ENCODE measurements at regions not wholly inside any gene's neighbourhood (a gene's known extent, or its start where the extent isn't known, plus 50 kb on each side); places are given as distances from the start of the nearest gene placed in this dataset.
"Not testable (repeated sequence)": the region's sequence is repeated elsewhere in the genome, so short reads cannot be mapped to it uniquely, and the experiment has no call there.

- not testable (repeated sequence) for DNase-seq; H3K4me1 ChIP-seq (ENCODE audit: control insufficient read depth in 5 of 5, insufficient read depth in 5 of 5, low read length in 5 of 5); H3K27ac ChIP-seq (ENCODE audit: low read depth in 1 of 2, low read length in 1 of 2); H3K36me3 ChIP-seq (ENCODE audit: control insufficient read depth in 4 of 4, insufficient read depth in 4 of 4, low read length in 4 of 4); H3K9me3 ChIP-seq (ENCODE audit: control insufficient read depth in 4 of 4, insufficient read depth in 3 of 4, low read length in 3 of 4); ATAC-seq (ENCODE audit: insufficient read depth, low FRiP score); H3K9ac ChIP-seq (ENCODE audit: insufficient read depth in 1 of 2, low read length in 2 of 2); H3K4me3 ChIP-seq; H3K27me3 ChIP-seq (ENCODE audit: control insufficient read depth in 3 of 3, insufficient read depth in 3 of 3, low read length in 2 of 3)
- WGBS, 2 donors: 43 to 55% methylated on average over 1 of the region's 1 CpG
These were observed 511.0 kb downstream of the RPIA start for GRCh38 chr2:89202518-89202917.

GRCh38 chr2:89205153-89205552 is 513.7 kb downstream of the RPIA start:
- H3K36me3 ChIP-seq (ENCODE audit: control insufficient read depth in 4 of 4, insufficient read depth in 4 of 4, low read length in 4 of 4); H3K9ac ChIP-seq (ENCODE audit: insufficient read depth in 1 of 2, low read length in 2 of 2); H3K27me3 ChIP-seq (ENCODE audit: control insufficient read depth in 3 of 3, insufficient read depth in 3 of 3, low read length in 2 of 3); H3K4me1 ChIP-seq (ENCODE audit: control insufficient read depth in 5 of 5, insufficient read depth in 5 of 5, low read length in 5 of 5); ATAC-seq (ENCODE audit: insufficient read depth, low FRiP score); H3K27ac ChIP-seq (ENCODE audit: low read depth in 1 of 2, low read length in 1 of 2); H3K4me3 ChIP-seq; H3K9me3 ChIP-seq (ENCODE audit: control insufficient read depth in 4 of 4, insufficient read depth in 3 of 4, low read length in 3 of 4): not testable (repeated sequence)
- peak; percentile 17 to 20 (median 17) for DNase-seq
- 25 to 32% methylated on average over 11 of the region's 11 CpGs for WGBS, 2 donors

GRCh38 chr2:89208144-89208932 is 516.9 kb downstream of the RPIA start:
- not testable (repeated sequence) for H3K27ac ChIP-seq (ENCODE audit: low read depth in 1 of 2, low read length in 1 of 2); H3K4me3 ChIP-seq; H3K9ac ChIP-seq (ENCODE audit: insufficient read depth in 1 of 2, low read length in 2 of 2); H3K36me3 ChIP-seq (ENCODE audit: control insufficient read depth in 4 of 4, insufficient read depth in 4 of 4, low read length in 4 of 4); H3K4me1 ChIP-seq (ENCODE audit: control insufficient read depth in 5 of 5, insufficient read depth in 5 of 5, low read length in 5 of 5); DNase-seq; H3K27me3 ChIP-seq (ENCODE audit: control insufficient read depth in 3 of 3, insufficient read depth in 3 of 3, low read length in 2 of 3); H3K9me3 ChIP-seq (ENCODE audit: control insufficient read depth in 4 of 4, insufficient read depth in 3 of 4, low read length in 3 of 4)
- 50 to 58% methylated on average over 9 of the region's 9 CpGs for WGBS, 2 donors
- peak; percentile 34 for ATAC-seq (ENCODE audit: insufficient read depth, low FRiP score)

- H3K4me1 ChIP-seq (ENCODE audit: control insufficient read depth in 5 of 5, insufficient read depth in 5 of 5, low read length in 5 of 5); H3K4me3 ChIP-seq; H3K27ac ChIP-seq (ENCODE audit: low read depth in 1 of 2, low read length in 1 of 2); H3K27me3 ChIP-seq (ENCODE audit: control insufficient read depth in 3 of 3, insufficient read depth in 3 of 3, low read length in 2 of 3); H3K9ac ChIP-seq (ENCODE audit: insufficient read depth in 1 of 2, low read length in 2 of 2); H3K36me3 ChIP-seq (ENCODE audit: control insufficient read depth in 4 of 4, insufficient read depth in 4 of 4, low read length in 4 of 4); H3K9me3 ChIP-seq (ENCODE audit: control insufficient read depth in 4 of 4, insufficient read depth in 3 of 4, low read length in 3 of 4): not testable (repeated sequence)
- DNase-seq (peak; percentile 3 to 29 (median 14)), ATAC-seq (ENCODE audit: insufficient read depth, low FRiP score) (peak; percentile 34)
- 3 to 4% methylated on average over 3 of the region's 3 CpGs for WGBS, 2 donors
These were observed 521.7 kb downstream of the RPIA start for GRCh38 chr2:89213151-89213550.

- not testable (repeated sequence) for H3K9me3 ChIP-seq (ENCODE audit: control insufficient read depth in 4 of 4, insufficient read depth in 3 of 4, low read length in 3 of 4); H3K36me3 ChIP-seq (ENCODE audit: control insufficient read depth in 4 of 4, insufficient read depth in 4 of 4, low read length in 4 of 4); H3K4me3 ChIP-seq
These were observed 522.3 kb downstream of the RPIA start for GRCh38 chr2:89213811-89214210.

GRCh38 chr2:89221474-89221873 is 530.0 kb downstream of the RPIA start:
- H3K27ac ChIP-seq (ENCODE audit: low read depth in 1 of 2, low read length in 1 of 2); H3K9me3 ChIP-seq (ENCODE audit: control insufficient read depth in 4 of 4, insufficient read depth in 3 of 4, low read length in 3 of 4); H3K4me1 ChIP-seq (ENCODE audit: control insufficient read depth in 5 of 5, insufficient read depth in 5 of 5, low read length in 5 of 5); DNase-seq; H3K36me3 ChIP-seq (ENCODE audit: control insufficient read depth in 4 of 4, insufficient read depth in 4 of 4, low read length in 4 of 4); ATAC-seq (ENCODE audit: insufficient read depth, low FRiP score); H3K4me3 ChIP-seq; H3K9ac ChIP-seq (ENCODE audit: insufficient read depth in 1 of 2, low read length in 2 of 2); H3K27me3 ChIP-seq (ENCODE audit: control insufficient read depth in 3 of 3, insufficient read depth in 3 of 3, low read length in 2 of 3): not testable (repeated sequence)
- no CpG with 5 or more reads among the region's 2 CpGs for WGBS, 2 donors

More at GRCh38 chr2:89213811-89214210, 522.3 kb downstream of the RPIA start:
- not testable (repeated sequence) for H3K27me3 ChIP-seq (ENCODE audit: control insufficient read depth in 3 of 3, insufficient read depth in 3 of 3, low read length in 2 of 3); ATAC-seq (ENCODE audit: insufficient read depth, low FRiP score); DNase-seq; H3K9ac ChIP-seq (ENCODE audit: insufficient read depth in 1 of 2, low read length in 2 of 2); H3K27ac ChIP-seq (ENCODE audit: low read depth in 1 of 2, low read length in 1 of 2); H3K4me1 ChIP-seq (ENCODE audit: control insufficient read depth in 5 of 5, insufficient read depth in 5 of 5, low read length in 5 of 5)
- WGBS, 2 donors: 40 to 61% methylated on average over 1 of the region's 1 CpG

GRCh38 chr2:89222063-89222732 is 530.7 kb downstream of the RPIA start:
- H3K27me3 ChIP-seq (ENCODE audit: control insufficient read depth in 3 of 3, insufficient read depth in 3 of 3, low read length in 2 of 3); DNase-seq; H3K4me1 ChIP-seq (ENCODE audit: control insufficient read depth in 5 of 5, insufficient read depth in 5 of 5, low read length in 5 of 5); H3K9ac ChIP-seq (ENCODE audit: insufficient read depth in 1 of 2, low read length in 2 of 2); H3K36me3 ChIP-seq (ENCODE audit: control insufficient read depth in 4 of 4, insufficient read depth in 4 of 4, low read length in 4 of 4); H3K4me3 ChIP-seq; H3K27ac ChIP-seq (ENCODE audit: low read depth in 1 of 2, low read length in 1 of 2); H3K9me3 ChIP-seq (ENCODE audit: control insufficient read depth in 4 of 4, insufficient read depth in 3 of 4, low read length in 3 of 4); ATAC-seq (ENCODE audit: insufficient read depth, low FRiP score): not testable (repeated sequence)
- 38 to 90% methylated on average over 1 of the region's 2 CpGs for WGBS, 2 donors

GRCh38 chr2:89224803-89225202 is 533.3 kb downstream of the RPIA start:
- H3K36me3 ChIP-seq (ENCODE audit: control insufficient read depth in 4 of 4, insufficient read depth in 4 of 4, low read length in 4 of 4); H3K4me1 ChIP-seq (ENCODE audit: control insufficient read depth in 5 of 5, insufficient read depth in 5 of 5, low read length in 5 of 5); H3K27ac ChIP-seq (ENCODE audit: low read depth in 1 of 2, low read length in 1 of 2); H3K9ac ChIP-seq (ENCODE audit: insufficient read depth in 1 of 2, low read length in 2 of 2); H3K27me3 ChIP-seq (ENCODE audit: control insufficient read depth in 3 of 3, insufficient read depth in 3 of 3, low read length in 2 of 3); DNase-seq; H3K4me3 ChIP-seq; ATAC-seq (ENCODE audit: insufficient read depth, low FRiP score); H3K9me3 ChIP-seq (ENCODE audit: control insufficient read depth in 4 of 4, insufficient read depth in 3 of 4, low read length in 3 of 4): not testable (repeated sequence)
- WGBS, 2 donors: 83 to 86% methylated on average over 2 of the region's 2 CpGs

Measured in lung (tissue), 9 donors.